ENCODE measurements at regions not wholly inside any gene's neighbourhood (a gene's known extent, or its start where the extent isn't known, plus 50 kb on each side); places are given as distances from the start of the nearest gene placed in this dataset.

- in situ Hi-C loops (cut with MboI; ENCODE audit: low sequenced_read_pairs in 4 of 4) = no loop called here
- H3K4me1 ChIP-seq = peaks cover 3 to 13% of the 10 kb centered on the region in 2 donors
Observed at GRCh38 chr4:182066037-182066436, 177.2 kb upstream of the TENM3 start.

GRCh38 chr4:182067828-182068227 lies 175.4 kb upstream of the TENM3 start:
- in situ Hi-C loops (cut with MboI; ENCODE audit: low sequenced_read_pairs in 4 of 4) (no loop called here), intact Hi-C loops (cut with DNase I; ENCODE audit: low total_unique reads) (no loop called here)
- H3K36me3 ChIP-seq = no peaks in the 10 kb centered on the region
- H3K27me3 ChIP-seq = no peaks in the 10 kb centered on the region
- H3K4me1 ChIP-seq = peaks cover 0 to 8% of the 10 kb centered on the region in 2 donors
- DNase-seq = no peak
- TF ChIP-seq CTCF (IDR thresholded peaks at IDR 0.05 in 4 of 5, conservative IDR thresholded peaks at IDR 0.05 in 1 of 5) (no peak), POLR2A (IDR thresholded peaks at IDR 0.05) (no peak)
- H3K27ac ChIP-seq = no peak overlapping the region
- no peak overlapping the region for H3K4me3 ChIP-seq
- H3K9me3 ChIP-seq = no peaks in the 10 kb centered on the region
- no peak for ATAC-seq

More at GRCh38 chr4:182066037-182066436, 177.2 kb upstream of the TENM3 start:
- DNase-seq = no peak
- Histone ChIP-seq H3K4me3 (no peak overlapping the region), H3K27ac (no peak overlapping the region), H3K36me3 (no peaks in the 10 kb centered on the region), H3K9me3 (no peaks in the 10 kb centered on the region), H3K27me3 (no peaks in the 10 kb centered on the region)
- intact Hi-C loops (cut with DNase I; ENCODE audit: low total_unique reads) = no loop called here
- TF ChIP-seq POLR2A (IDR thresholded peaks at IDR 0.05) = no peak
- no peak for TF ChIP-seq CTCF (IDR thresholded peaks at IDR 0.05 in 4 of 5, conservative IDR thresholded peaks at IDR 0.05 in 1 of 5)
- ATAC-seq = no peak

GRCh38 chr4:182068920-182069319 lies 174.3 kb upstream of the TENM3 start:
- Histone ChIP-seq H3K36me3 (no peaks in the 10 kb centered on the region), H3K9me3 (no peaks in the 10 kb centered on the region), H3K27ac (no peak overlapping the region), H3K4me1 (no peaks in the 10 kb centered on the region), H3K4me3 (no peak overlapping the region), H3K27me3 (no peaks in the 10 kb centered on the region)
- TF ChIP-seq CTCF (IDR thresholded peaks at IDR 0.05 in 4 of 5, conservative IDR thresholded peaks at IDR 0.05 in 1 of 5) (no peak), POLR2A (IDR thresholded peaks at IDR 0.05) (no peak)
- in situ Hi-C loops (cut with MboI; ENCODE audit: low sequenced_read_pairs in 4 of 4) (no loop called here), intact Hi-C loops (cut with DNase I; ENCODE audit: low total_unique reads) (no loop called here)
- ATAC-seq (no peak), DNase-seq (no peak)

- intact Hi-C loops (cut with DNase I; ENCODE audit: low total_unique reads) (no loop called here), in situ Hi-C loops (cut with MboI; ENCODE audit: low sequenced_read_pairs in 4 of 4) (no loop called here)
- no peaks in the 10 kb centered on the region for H3K4me1 ChIP-seq
- ATAC-seq (no peak), DNase-seq (no peak)
- no peaks in the 10 kb centered on the region for H3K27me3 ChIP-seq
- no peak overlapping the region for H3K27ac ChIP-seq
- TF ChIP-seq CTCF (IDR thresholded peaks at IDR 0.05 in 4 of 5, conservative IDR thresholded peaks at IDR 0.05 in 1 of 5) (no peak), POLR2A (IDR thresholded peaks at IDR 0.05) (no peak)
- no peaks in the 10 kb centered on the region for H3K36me3 ChIP-seq
- no peak overlapping the region for H3K4me3 ChIP-seq
- no peaks in the 10 kb centered on the region for H3K9me3 ChIP-seq
Observed at GRCh38 chr4:182073278-182073677, 169.9 kb upstream of the TENM3 start.

- no peak overlapping the region for H3K4me3 ChIP-seq
- no peak for TF ChIP-seq POLR2A (IDR thresholded peaks at IDR 0.05)
- no peak for TF ChIP-seq CTCF (IDR thresholded peaks at IDR 0.05 in 4 of 5, conservative IDR thresholded peaks at IDR 0.05 in 1 of 5)
- no peaks in the 10 kb centered on the region for H3K36me3 ChIP-seq
Observed at GRCh38 chr4:182074139-182074538, 169.1 kb upstream of the TENM3 start.

More at GRCh38 chr4:182074139-182074538, 169.1 kb upstream of the TENM3 start:
- H3K27ac ChIP-seq = no peak overlapping the region
- H3K9me3 ChIP-seq = no peaks in the 10 kb centered on the region
- in situ Hi-C loops (cut with MboI; ENCODE audit: low sequenced_read_pairs in 4 of 4) (no loop called here), intact Hi-C loops (cut with DNase I; ENCODE audit: low total_unique reads) (no loop called here)
- DNase-seq (no peak), ATAC-seq (no peak)
- H3K27me3 ChIP-seq = no peaks in the 10 kb centered on the region
- H3K4me1 ChIP-seq = no peaks in the 10 kb centered on the region

All from gastrocnemius medialis (tissue), 4 donors.